Activated CD4-positive, alpha-beta T cell treated with anti-CD3 and anti-CD28 coated beads for 36 hours (primary cell): ENCODE measurements at regions not wholly inside any gene's neighbourhood (a gene's known extent, or its start where the extent isn't known, plus 50 kb on each side); places are given as distances from the start of the nearest gene placed in this dataset.
A peak's percentile ranks its signal among the peaks of the same experiment; 100 is the strongest.
"Not testable (repeated sequence)": the region's sequence is repeated elsewhere in the genome, so short reads cannot be mapped to it uniquely, and the experiment has no call there.

Experiments
- ATAC-seq: fragments of 200-7000 bp; cut with Tn5 transposase; one replicate; pipeline ENCODE4 v1.10.0; 2021; ENCODE audit warnings: mild to moderate bottlenecking, moderate library complexity
- CTCF ChIA-PET: fragments of 350-600 bp; sonication (Branson Sonifier 250); formaldehyde crosslinking; loops from one replicate; lab custom pipeline; 2021; ENCODE audit warnings: antibody characterized with exemption; lab: Charles Lee
- POLR2A ChIA-PET: fragments of 350-600 bp; sonication (Branson Sonifier 250); formaldehyde crosslinking; loops from one replicate; lab custom pipeline; 2021; ENCODE audit warnings: antibody characterized with exemption, inconsistent platforms; lab: Charles Lee
- DNase-seq: peaks from one replicate; pipeline ENCODE4 v3.0.0-alpha.2; 2020
- H3K27ac Mint-ChIP-seq: one replicate; pipeline ENCODE4 v1.8.0; 2021; ENCODE audit warnings: mixed read lengths
- H3K27me3 Mint-ChIP-seq: one replicate; pipeline ENCODE4 v1.8.0; 2021; ENCODE audit warnings: mixed read lengths
- H3K36me3 Mint-ChIP-seq: one replicate; pipeline ENCODE4 v1.8.0; 2021; ENCODE audit warnings: low read depth, mixed read lengths
- H3K4me1 Mint-ChIP-seq: one replicate; pipeline ENCODE4 v1.8.0; 2021; ENCODE audit warnings: mixed read lengths
- H3K4me3 Mint-ChIP-seq: one replicate; pipeline ENCODE4 v1.8.0; 2021; ENCODE audit warnings: mild to moderate bottlenecking, moderate library complexity, mixed read lengths
- H3K9me3 Mint-ChIP-seq: one replicate; pipeline ENCODE4 v1.8.0; 2021; ENCODE audit warnings: low read depth, mixed read lengths
- intact Hi-C, 2 experiments: fragments of 100-400 bp; cut with DNase I in 1 of 2; cut with micrococcal nuclease in 1 of 2; formaldehyde crosslinking; loops; one replicate each; pipeline versions ENCODE4 v1.14.2 to v1.15.1; 2022 to 2024; cut with DNase I, micrococcal nuclease

GRCh38 chrY:7515812-7516211 is 604.3 kb upstream of the AMELY start:
- no peaks in the 10 kb centered on the region for H3K36me3 Mint-ChIP-seq
- intact Hi-C loops: no loop called here
- H3K4me3 Mint-ChIP-seq: no peak overlapping the region
- no peaks in the 10 kb centered on the region for H3K9me3 Mint-ChIP-seq
- ChIA-PET POLR2A (no interaction called here), CTCF (no interaction called here)
- no peak for ATAC-seq
- H3K27ac Mint-ChIP-seq: no peak overlapping the region
- no peak for DNase-seq
- H3K27me3 Mint-ChIP-seq: no peaks in the 10 kb centered on the region
- no peaks in the 10 kb centered on the region for H3K4me1 Mint-ChIP-seq

GRCh38 chrY:7502896-7503295 is 591.3 kb upstream of the AMELY start:
- ATAC-seq (no peak), DNase-seq (no peak)
- H3K36me3 Mint-ChIP-seq: no peaks in the 10 kb centered on the region
- POLR2A ChIA-PET: no interaction called here
- CTCF ChIA-PET: no interaction called here
- no peaks in the 10 kb centered on the region for H3K4me1 Mint-ChIP-seq
- H3K9me3 Mint-ChIP-seq: peaks cover 3% of the 10 kb centered on the region
- H3K27me3 Mint-ChIP-seq: peaks cover 6% of the 10 kb centered on the region
- H3K27ac Mint-ChIP-seq: no peak overlapping the region
- intact Hi-C loops: no loop called here
- H3K4me3 Mint-ChIP-seq: no peak overlapping the region

- intact Hi-C loops: no loop called here
- ATAC-seq: no peak
- Mint-ChIP-seq H3K27ac (no peak overlapping the region), H3K9me3 (peaks cover 3% of the 10 kb centered on the region), H3K4me3 (no peak overlapping the region), H3K4me1 (no peaks in the 10 kb centered on the region), H3K36me3 (no peaks in the 10 kb centered on the region), H3K27me3 (peaks cover 9% of the 10 kb centered on the region)
- POLR2A ChIA-PET: no interaction called here
- no peak for DNase-seq
- CTCF ChIA-PET: no interaction called here
Observed at GRCh38 chrY:7501236-7501635, 589.7 kb upstream of the AMELY start.

GRCh38 chrY:7496001-7496400 is 584.4 kb upstream of the AMELY start:
- Mint-ChIP-seq H3K27ac (no peak overlapping the region), H3K27me3 (peaks cover 8% of the 10 kb centered on the region), H3K9me3 (no peaks in the 10 kb centered on the region), H3K36me3 (no peaks in the 10 kb centered on the region), H3K4me3 (no peak overlapping the region), H3K4me1 (no peaks in the 10 kb centered on the region)
- DNase-seq (no peak), ATAC-seq (no peak)
- intact Hi-C loops: no loop called here
- CTCF ChIA-PET: no interaction called here
- POLR2A ChIA-PET: no interaction called here

GRCh38 chrY:7484455-7485285 is 573.1 kb upstream of the AMELY start:
- H3K27me3 Mint-ChIP-seq, intact Hi-C loops: not testable (repeated sequence)

GRCh38 chrY:7471976-7472375 is 560.4 kb upstream of the AMELY start:
- CTCF ChIA-PET: interaction anchor here (0.6 kb wide), 1 partner anchor 98 kb away, joined by 3 read pairs; no protein-coding TSS in a partner anchor
- H3K36me3 Mint-ChIP-seq: no peaks in the 10 kb centered on the region
- no peak for ATAC-seq
- no peaks in the 10 kb centered on the region for H3K27me3 Mint-ChIP-seq
- no peak overlapping the region for H3K27ac Mint-ChIP-seq
- peaks cover 3% of the 10 kb centered on the region for H3K9me3 Mint-ChIP-seq
- peak; percentile 16 for DNase-seq
- H3K4me3 Mint-ChIP-seq: no peak overlapping the region
- POLR2A ChIA-PET: no interaction called here
- intact Hi-C loops: no loop called here
- H3K4me1 Mint-ChIP-seq: peaks cover 18% of the 10 kb centered on the region

More at GRCh38 chrY:7484455-7485285, 573.1 kb upstream of the AMELY start:
- H3K4me1 Mint-ChIP-seq, H3K36me3 Mint-ChIP-seq, H3K27ac Mint-ChIP-seq, H3K9me3 Mint-ChIP-seq, CTCF ChIA-PET, ATAC-seq, DNase-seq, H3K4me3 Mint-ChIP-seq, POLR2A ChIA-PET: not testable (repeated sequence)

- ChIA-PET CTCF (no interaction called here), POLR2A (no interaction called here)
- no peaks in the 10 kb centered on the region for H3K36me3 Mint-ChIP-seq
- ATAC-seq (no peak), DNase-seq (no peak)
- intact Hi-C loops: no loop called here
- peaks cover 29% of the 10 kb centered on the region for H3K4me1 Mint-ChIP-seq
- no peak overlapping the region for H3K27ac Mint-ChIP-seq
- H3K27me3 Mint-ChIP-seq: peaks cover 3% of the 10 kb centered on the region
- no peak overlapping the region for H3K4me3 Mint-ChIP-seq
- H3K9me3 Mint-ChIP-seq: no peaks in the 10 kb centered on the region
Observed at GRCh38 chrY:7470037-7470436, 558.5 kb upstream of the AMELY start.

GRCh38 chrY:7468951-7469745 is 557.6 kb upstream of the AMELY start:
- Mint-ChIP-seq H3K27me3 (peaks cover 3% of the 10 kb centered on the region), H3K9me3 (no peaks in the 10 kb centered on the region), H3K4me3 (no peak overlapping the region), H3K4me1 (peaks cover 29% of the 10 kb centered on the region), H3K36me3 (no peaks in the 10 kb centered on the region), H3K27ac (peak overlapping the region; percentile 86)
- ChIA-PET CTCF (no interaction called here), POLR2A (no interaction called here)
- ATAC-seq (peak; percentile 58), DNase-seq (no peak)
- intact Hi-C loops: loop anchor here (5.0 to 10.0 kb wide), 4 partner anchors 127 to 533 kb away; no protein-coding TSS in a partner anchor

GRCh38 chrY:7467796-7468520 is 556.4 kb upstream of the AMELY start:
- no peaks in the 10 kb centered on the region for H3K36me3 Mint-ChIP-seq
- H3K27me3 Mint-ChIP-seq: peaks cover 3% of the 10 kb centered on the region
- H3K9me3 Mint-ChIP-seq: no peaks in the 10 kb centered on the region
- no peak overlapping the region for H3K4me3 Mint-ChIP-seq
- peaks cover 33% of the 10 kb centered on the region for H3K4me1 Mint-ChIP-seq
- ChIA-PET POLR2A (no interaction called here), CTCF (interaction anchor here (0.6 kb wide), 1 partner anchor 47 kb away, joined by 3 read pairs; no protein-coding TSS in a partner anchor)
- intact Hi-C loops: loop anchor here (5.0 to 10.0 kb wide), 4 partner anchors 126 to 534 kb away; no protein-coding TSS in a partner anchor
- ATAC-seq (no peak), DNase-seq (no peak)
- H3K27ac Mint-ChIP-seq: peak overlapping the region; percentile 86

- H3K4me1 Mint-ChIP-seq: peaks cover 31% of the 10 kb centered on the region
- intact Hi-C loops: loop anchor here (2.0 to 10.0 kb wide), 5 partner anchors 123 to 537 kb away; no protein-coding TSS in a partner anchor
- peak; percentile 62 for DNase-seq
Observed at GRCh38 chrY:7465185-7465621, 553.7 kb upstream of the AMELY start.

GRCh38 chrY:7464742-7465141 is 553.2 kb upstream of the AMELY start:
- DNase-seq: peak; percentile 31
- H3K4me1 Mint-ChIP-seq: peaks cover 31% of the 10 kb centered on the region
- peak overlapping the region; percentile 88 for H3K27ac Mint-ChIP-seq
- H3K36me3 Mint-ChIP-seq: no peaks in the 10 kb centered on the region
- POLR2A ChIA-PET: no interaction called here
- H3K4me3 Mint-ChIP-seq: no peak overlapping the region
- H3K9me3 Mint-ChIP-seq: peaks cover 2% of the 10 kb centered on the region
- peak; percentile 60 for ATAC-seq
- intact Hi-C loops: loop anchor here (2.0 to 10.0 kb wide), 5 partner anchors 122 to 538 kb away; no protein-coding TSS in a partner anchor
- CTCF ChIA-PET: interaction anchor here (0.7 kb wide), 1 partner anchor 342 kb away, joined by 4 read pairs; no protein-coding TSS in a partner anchor
- H3K27me3 Mint-ChIP-seq: peaks cover 10% of the 10 kb centered on the region

More at GRCh38 chrY:7465185-7465621, 553.7 kb upstream of the AMELY start:
- Mint-ChIP-seq H3K9me3 (no peaks in the 10 kb centered on the region), H3K4me3 (no peak overlapping the region), H3K36me3 (no peaks in the 10 kb centered on the region), H3K27ac (peak overlapping the region; percentile 88), H3K27me3 (peaks cover 8% of the 10 kb centered on the region)
- ChIA-PET POLR2A (interaction anchor here (0.6 kb wide), 1 partner anchor 191 kb away, joined by 3 read pairs; no protein-coding TSS in a partner anchor), CTCF (interaction anchor here (0.7 kb wide), 1 partner anchor 342 kb away, joined by 4 read pairs; no protein-coding TSS in a partner anchor)
- peak; percentile 81 for ATAC-seq
